Astrocyte of the spinal cord (primary cell): ENCODE measurements at regions not wholly inside any gene's neighbourhood (a gene's known extent, or its start where the extent isn't known, plus 50 kb on each side); places are given as distances from the start of the nearest gene placed in this dataset.

Experiments used
- DNase-seq: peaks from one replicate; pipeline ENCODE4 v3.0.0; 2011; ENCODE audit warnings: low read depth, low spot score
- H3K4me3 ChIP-seq: 2 replicates; pipeline ENCODE4 v1.5.1; 2011; ENCODE audit warnings: low read depth, mild to moderate bottlenecking, low read length, moderate library complexity
- CTCF ChIP-seq: IDR thresholded peaks from 2 replicates; pipeline ENCODE4 v1.5.1; 2012; ENCODE audit warnings: low read depth, mild to moderate bottlenecking, low read length, inconsistent platforms
- in situ Hi-C: cut with HindIII; loops from 2 replicates; pipeline ENCODE4 v1.10.0; 2017; ENCODE audit warnings: low sequenced_read_pairs

- no peak overlapping the region for H3K4me3 ChIP-seq
- no peak for TF ChIP-seq CTCF
- in situ Hi-C loops = no loop called here
- no peak for DNase-seq
These were observed 839.1 kb upstream of the ADGRL2 start for GRCh38 chr1:80961464-80962190.

DNA sequence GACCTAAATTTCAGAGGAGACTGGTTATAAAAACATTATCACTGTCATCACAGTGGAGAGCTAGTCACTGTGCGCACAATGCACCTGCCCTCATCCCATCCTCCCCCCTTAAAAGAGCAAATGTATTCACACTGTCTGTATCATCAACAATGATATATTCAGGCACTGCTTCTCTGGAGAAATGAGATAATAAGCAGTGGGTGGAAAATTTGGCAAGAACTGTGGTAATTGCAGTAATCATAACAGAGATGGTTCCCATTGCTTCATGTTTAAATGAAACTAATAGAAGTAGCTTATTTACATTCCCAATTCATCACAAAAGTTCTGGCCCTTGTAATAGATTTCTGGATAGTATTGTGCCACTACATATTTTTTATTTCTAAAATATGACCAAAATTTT is 867.4 kb upstream of the ADGRL2 start:
- in situ Hi-C loops = no loop called here
- DNase-seq = no peak
- no peak for TF ChIP-seq CTCF
- no peak overlapping the region for H3K4me3 ChIP-seq

- in situ Hi-C loops = no loop called here
- no peak overlapping the region for H3K4me3 ChIP-seq
- TF ChIP-seq CTCF = no peak
- no peak for DNase-seq
These were observed 869.6 kb upstream of the ADGRL2 start for GRCh38 chr1:80931178-80931577.

DNA sequence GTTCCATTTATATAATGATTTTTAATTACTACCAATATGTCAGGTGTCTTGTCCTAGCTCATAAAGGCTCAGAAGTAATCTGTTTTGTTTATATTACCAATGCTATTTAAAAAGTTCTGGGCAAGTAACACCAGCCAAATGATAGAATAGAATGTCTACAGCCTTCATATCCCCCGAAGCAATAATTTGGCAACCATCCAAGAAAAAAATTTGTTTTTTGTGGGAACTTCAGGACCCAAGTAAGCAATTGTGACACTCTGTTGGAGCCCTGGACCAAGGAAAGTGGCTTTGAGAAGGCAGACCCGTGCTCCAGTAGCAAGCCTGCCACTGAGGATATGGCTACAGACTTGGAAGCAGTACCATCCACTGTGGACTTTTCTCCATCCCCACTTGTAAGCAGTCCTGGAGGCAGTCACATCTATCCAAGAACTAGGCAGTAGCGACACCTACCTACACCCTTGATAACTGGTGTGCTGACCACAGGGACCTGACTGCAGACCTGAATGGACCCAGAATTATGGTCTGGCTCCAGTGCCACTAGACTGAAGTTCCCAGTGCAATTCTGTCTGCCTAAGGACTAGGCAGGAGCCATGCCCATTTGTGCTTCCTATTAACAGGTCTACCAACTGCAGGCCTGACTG is 870.7 kb upstream of the ADGRL2 start:
- DNase-seq = no peak
- in situ Hi-C loops = no loop called here
- no peak overlapping the region for H3K4me3 ChIP-seq
- TF ChIP-seq CTCF = no peak

- DNase-seq = no peak
- no peak for TF ChIP-seq CTCF
- H3K4me3 ChIP-seq = no peak overlapping the region
- in situ Hi-C loops = no loop called here
These were observed 874.2 kb upstream of the ADGRL2 start for GRCh38 chr1:80926531-80926930.

DNA sequence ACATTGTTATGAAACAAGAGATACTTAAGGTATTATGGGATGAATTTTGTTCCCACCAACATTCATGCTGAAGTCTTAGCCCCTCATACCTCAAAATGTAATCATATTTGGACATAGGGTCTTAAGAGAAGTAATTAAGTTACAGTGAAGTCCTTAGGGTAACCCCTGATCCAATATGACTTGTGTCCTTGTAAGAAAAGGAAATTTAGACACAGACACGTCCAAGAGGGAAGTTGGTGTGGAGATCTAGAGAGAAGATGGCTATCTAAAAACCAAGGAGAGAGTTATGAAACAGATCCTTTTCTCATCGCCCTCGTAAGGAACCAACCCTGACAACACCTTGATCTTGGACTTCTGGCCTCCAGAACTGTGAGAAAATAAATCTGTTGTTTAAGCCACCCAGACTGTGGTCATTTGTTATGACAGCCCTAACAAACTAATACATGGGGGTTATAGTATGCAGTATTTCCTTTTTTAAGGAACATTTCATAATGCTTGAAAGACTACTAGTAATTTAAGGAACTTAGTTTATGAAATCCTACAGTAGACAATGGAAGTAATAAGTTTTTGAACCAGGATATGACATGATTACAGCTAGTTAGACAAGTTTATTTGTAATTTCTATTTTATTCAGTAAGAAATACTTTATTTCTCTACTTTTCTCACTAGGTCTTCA is 875.5 kb upstream of the ADGRL2 start:
- in situ Hi-C loops = no loop called here
- DNase-seq = no peak
- H3K4me3 ChIP-seq = no peak overlapping the region
- TF ChIP-seq CTCF = no peak
